Hematopoietic multipotent progenitor cell treated with erythropoietin and hydrocortisone succinate and interleukin-3 and kit ligand, for 17 days (in vitro differentiated cells): ENCODE measurements at regions not wholly inside any gene's neighbourhood (a gene's known extent, or its start where the extent isn't known, plus 50 kb on each side); places are given as distances from the start of the nearest gene placed in this dataset.
"Not testable (repeated sequence)": the region's sequence is repeated elsewhere in the genome, so short reads cannot be mapped to it uniquely, and the experiment has no call there.

Experiments used
- DNase-seq: peaks from one replicate; pipeline ENCODE4 v3.0.0-alpha.2; 2015; ENCODE audit warnings: low spot score

GRCh38 chr5:15096686-15097085, 225.1 kb upstream of the ANKH start:
- DNase-seq, result not testable (repeated sequence)

GRCh38 chr5:15092801-15093200, 221.2 kb upstream of the ANKH start:
- no peak for DNase-seq

- no peak for DNase-seq
Measured at GRCh38 chr5:15085671-15086070, 214.1 kb upstream of the ANKH start.

- DNase-seq, result no peak
Measured at GRCh38 chr5:15082096-15082495, 210.5 kb upstream of the ANKH start.

GRCh38 chr5:15080219-15080618, 208.6 kb upstream of the ANKH start:
- no peak for DNase-seq

GRCh38 chr5:15079566-15079965, 208.0 kb upstream of the ANKH start:
- DNase-seq, result no peak

GRCh38 chr5:15074651-15075050, 203.1 kb upstream of the ANKH start:
- no peak for DNase-seq

GRCh38 chr5:15073453-15073852, 201.9 kb upstream of the ANKH start:
- DNase-seq, result no peak

GRCh38 chr5:15070907-15071306, 199.3 kb upstream of the ANKH start:
- no peak for DNase-seq

- no peak for DNase-seq
Measured at GRCh38 chr5:15069407-15069905, 197.9 kb upstream of the ANKH start.

- no peak for DNase-seq
Measured at GRCh38 chr5:15065091-15065490, 193.5 kb upstream of the ANKH start.

GRCh38 chr5:15064396-15064795, 192.8 kb upstream of the ANKH start:
- DNase-seq, result no peak

- DNase-seq, result no peak
Measured at GRCh38 chr5:15056988-15057592, 185.5 kb upstream of the ANKH start.

GRCh38 chr5:15044521-15044920, 172.9 kb upstream of the ANKH start:
- DNase-seq, result no peak

GRCh38 chr5:15037247-15037908, 165.8 kb upstream of the ANKH start:
- no peak for DNase-seq

GRCh38 chr5:15034379-15034778, 162.8 kb upstream of the ANKH start:
- no peak for DNase-seq

- DNase-seq, result no peak
Measured at GRCh38 chr5:15031180-15031579, 159.6 kb upstream of the ANKH start.

GRCh38 chr5:15027764-15028163, 156.2 kb upstream of the ANKH start:
- no peak for DNase-seq

GRCh38 chr5:15026944-15027343, 155.4 kb upstream of the ANKH start:
- no peak for DNase-seq

- DNase-seq, result no peak
Measured at GRCh38 chr5:15026011-15026893, 154.7 kb upstream of the ANKH start.

- no peak for DNase-seq
Measured at GRCh38 chr5:15023846-15024245, 152.3 kb upstream of the ANKH start.

GRCh38 chr5:15023266-15023665, 151.7 kb upstream of the ANKH start:
- no peak for DNase-seq
